ENCODE measurements at regions not wholly inside any gene's neighbourhood (a gene's known extent, or its start where the extent isn't known, plus 50 kb on each side); places are given as distances from the start of the nearest gene placed in this dataset.
"Not testable (repeated sequence)": the region's sequence is repeated elsewhere in the genome, so short reads cannot be mapped to it uniquely, and the experiment has no call there.

GRCh38 chr14:25351269-25351668, 301.3 kb upstream of the STXBP6 start:
- in situ Hi-C loops (cut with HindIII; ENCODE audit: low sequenced_read_pairs) = no loop called here
- no peak for TF ChIP-seq CTCF (IDR thresholded peaks at IDR 0.05; ENCODE audit: low read depth, low read length, missing control alignments)
- no peak overlapping the region for H3K4me3 ChIP-seq (ENCODE audit: low read depth, low read length)
- DNase-seq (ENCODE audit: low read depth) = no peak

- H3K4me3 ChIP-seq (ENCODE audit: low read depth, low read length) = no peak overlapping the region
- no peak for TF ChIP-seq CTCF (IDR thresholded peaks at IDR 0.05; ENCODE audit: low read depth, low read length, missing control alignments)
- DNase-seq (ENCODE audit: low read depth) = no peak
- in situ Hi-C loops (cut with HindIII; ENCODE audit: low sequenced_read_pairs) = no loop called here
Measured at GRCh38 chr14:25350802-25351201, 300.9 kb upstream of the STXBP6 start.

- in situ Hi-C loops (cut with HindIII; ENCODE audit: low sequenced_read_pairs) = no loop called here
- no peak for TF ChIP-seq CTCF (IDR thresholded peaks at IDR 0.05; ENCODE audit: low read depth, low read length, missing control alignments)
- no peak overlapping the region for H3K4me3 ChIP-seq (ENCODE audit: low read depth, low read length)
- DNase-seq (ENCODE audit: low read depth) = no peak
Measured at GRCh38 chr14:25350021-25350420, 300.1 kb upstream of the STXBP6 start.

GRCh38 chr14:25349269-25349668, 299.3 kb upstream of the STXBP6 start:
- in situ Hi-C loops (cut with HindIII; ENCODE audit: low sequenced_read_pairs) = no loop called here
- no peak for DNase-seq (ENCODE audit: low read depth)
- no peak overlapping the region for H3K4me3 ChIP-seq (ENCODE audit: low read depth, low read length)
- TF ChIP-seq CTCF (IDR thresholded peaks at IDR 0.05; ENCODE audit: low read depth, low read length, missing control alignments) = no peak

GRCh38 chr14:25340882-25341281, 290.9 kb upstream of the STXBP6 start:
- no peak overlapping the region for H3K4me3 ChIP-seq (ENCODE audit: low read depth, low read length)
- in situ Hi-C loops (cut with HindIII; ENCODE audit: low sequenced_read_pairs) = no loop called here
- no peak for DNase-seq (ENCODE audit: low read depth)
- no peak for TF ChIP-seq CTCF (IDR thresholded peaks at IDR 0.05; ENCODE audit: low read depth, low read length, missing control alignments)

GRCh38 chr14:25322784-25323183, 272.8 kb upstream of the STXBP6 start:
- H3K4me3 ChIP-seq (ENCODE audit: low read depth, low read length) = no peak overlapping the region
- TF ChIP-seq CTCF (IDR thresholded peaks at IDR 0.05; ENCODE audit: low read depth, low read length, missing control alignments) = no peak
- in situ Hi-C loops (cut with HindIII; ENCODE audit: low sequenced_read_pairs) = no loop called here
- no peak for DNase-seq (ENCODE audit: low read depth)

- H3K4me3 ChIP-seq (ENCODE audit: low read depth, low read length); in situ Hi-C loops (cut with HindIII; ENCODE audit: low sequenced_read_pairs); DNase-seq (ENCODE audit: low read depth): not testable (repeated sequence)
Measured at GRCh38 chr14:25316007-25316406, 266.1 kb upstream of the STXBP6 start.
